ENCODE measurements at regions not wholly inside any gene's neighbourhood (a gene's known extent, or its start where the extent isn't known, plus 50 kb on each side); places are given as distances from the start of the nearest gene placed in this dataset.

GRCh38 chr11:23961503-23962338 is 535.1 kb upstream of the LUZP2 start:
- TF ChIP-seq POLR2AphosphoS5 (IDR thresholded peaks at IDR 0.05; ENCODE audit: insufficient read depth in 1 of 2, low read depth in 1 of 2), result no peak
- no peak for TF ChIP-seq CTCF (IDR thresholded peaks at IDR 0.05)
- TF ChIP-seq POLR2A (IDR thresholded peaks at IDR 0.05), result no peak
- no peak overlapping the region for H3K27ac ChIP-seq
- no peaks in the 10 kb centered on the region for H3K36me3 ChIP-seq
- no peak overlapping the region for H3K4me3 ChIP-seq
- no peak for DNase-seq (ENCODE audit: extremely low spot score in 2 of 2)
- no peaks in the 10 kb centered on the region for H3K4me1 ChIP-seq
- intact Hi-C loops (cut with DNase I), result no loop called here
- no peaks in the 10 kb centered on the region for H3K27me3 ChIP-seq
- H3K9me3 ChIP-seq, result no peaks in the 10 kb centered on the region

GRCh38 chr11:23973244-23973643 is 523.6 kb upstream of the LUZP2 start:
- intact Hi-C loops (cut with DNase I), result loop anchor here (10.0 kb wide), 1 partner anchor 1862 kb away; no protein-coding TSS in a partner anchor
- no peaks in the 10 kb centered on the region for H3K4me1 ChIP-seq
- H3K4me3 ChIP-seq, result no peak overlapping the region
- no peaks in the 10 kb centered on the region for H3K9me3 ChIP-seq
- no peaks in the 10 kb centered on the region for H3K36me3 ChIP-seq
- no peak for DNase-seq (ENCODE audit: extremely low spot score in 2 of 2)
- no peak for TF ChIP-seq POLR2AphosphoS5 (IDR thresholded peaks at IDR 0.05; ENCODE audit: insufficient read depth in 1 of 2, low read depth in 1 of 2)
- TF ChIP-seq POLR2A (IDR thresholded peaks at IDR 0.05), result no peak
- H3K27me3 ChIP-seq, result no peaks in the 10 kb centered on the region
- H3K27ac ChIP-seq, result no peak overlapping the region

GRCh38 chr11:23974051-23974450 is 522.8 kb upstream of the LUZP2 start:
- Histone ChIP-seq H3K4me3 (no peak overlapping the region), H3K9me3 (no peaks in the 10 kb centered on the region), H3K4me1 (no peaks in the 10 kb centered on the region), H3K36me3 (no peaks in the 10 kb centered on the region), H3K27me3 (no peaks in the 10 kb centered on the region), H3K27ac (no peak overlapping the region)
- no peak for DNase-seq (ENCODE audit: extremely low spot score in 2 of 2)
- intact Hi-C loops (cut with DNase I), result loop anchor here (10.0 kb wide), 1 partner anchor 1861 kb away; no protein-coding TSS in a partner anchor
- TF ChIP-seq POLR2AphosphoS5 (IDR thresholded peaks at IDR 0.05; ENCODE audit: insufficient read depth in 1 of 2, low read depth in 1 of 2) (no peak), POLR2A (IDR thresholded peaks at IDR 0.05) (no peak), CTCF (IDR thresholded peaks at IDR 0.05) (no peak)

- no peak overlapping the region for H3K4me3 ChIP-seq
- H3K9me3 ChIP-seq, result no peaks in the 10 kb centered on the region
- no peaks in the 10 kb centered on the region for H3K4me1 ChIP-seq
- TF ChIP-seq POLR2AphosphoS5 (IDR thresholded peaks at IDR 0.05; ENCODE audit: insufficient read depth in 1 of 2, low read depth in 1 of 2) (no peak), POLR2A (IDR thresholded peaks at IDR 0.05) (no peak), CTCF (IDR thresholded peaks at IDR 0.05) (no peak)
- H3K27me3 ChIP-seq, result no peaks in the 10 kb centered on the region
- intact Hi-C loops (cut with DNase I), result loop anchor here (10.0 kb wide), 1 partner anchor 1860 kb away; no protein-coding TSS in a partner anchor
- DNase-seq (ENCODE audit: extremely low spot score in 2 of 2), result no peak
- H3K36me3 ChIP-seq, result no peaks in the 10 kb centered on the region
- H3K27ac ChIP-seq, result no peak overlapping the region
Observed at GRCh38 chr11:23974601-23975000, 522.3 kb upstream of the LUZP2 start.

GRCh38 chr11:23976426-23976825 is 520.4 kb upstream of the LUZP2 start:
- no peaks in the 10 kb centered on the region for H3K36me3 ChIP-seq
- H3K27ac ChIP-seq, result no peak overlapping the region
- TF ChIP-seq POLR2A (IDR thresholded peaks at IDR 0.05), result no peak
- TF ChIP-seq CTCF (IDR thresholded peaks at IDR 0.05), result no peak
- TF ChIP-seq POLR2AphosphoS5 (IDR thresholded peaks at IDR 0.05; ENCODE audit: insufficient read depth in 1 of 2, low read depth in 1 of 2), result no peak
- no peak overlapping the region for H3K4me3 ChIP-seq
- intact Hi-C loops (cut with DNase I), result loop anchor here (10.0 kb wide), 1 partner anchor 1858 kb away; no protein-coding TSS in a partner anchor
- no peaks in the 10 kb centered on the region for H3K4me1 ChIP-seq
- DNase-seq (ENCODE audit: extremely low spot score in 2 of 2), result no peak
- no peaks in the 10 kb centered on the region for H3K27me3 ChIP-seq
- H3K9me3 ChIP-seq, result no peaks in the 10 kb centered on the region
